ENCODE measurements at regions not wholly inside any gene's neighbourhood (a gene's known extent, or its start where the extent isn't known, plus 50 kb on each side); places are given as distances from the start of the nearest gene placed in this dataset.

- TF ChIP-seq CTCF (IDR thresholded peaks at IDR 0.05) = peak; percentile 63 to 74 (median 70)
- TF ChIP-seq POLR2AphosphoS5 (IDR thresholded peaks at IDR 0.05) = no peak
- no peak for TF ChIP-seq POLR2A (IDR thresholded peaks at IDR 0.05)
- no peak for TF ChIP-seq EP300 (IDR thresholded peaks at IDR 0.05)
These were observed 137.2 kb downstream of the TRIM43 start for GRCh38 chr2:95728878-95729596.
